ENCODE measurements at regions not wholly inside any gene's neighbourhood (a gene's known extent, or its start where the extent isn't known, plus 50 kb on each side); places are given as distances from the start of the nearest gene placed in this dataset.
A peak's percentile ranks its signal among the peaks of the same experiment; 100 is the strongest.

GRCh38 chr4:20629186-20630106 is 70.8 kb upstream of the PACRGL start:
- H3K27ac ChIP-seq, result no peak overlapping the region
- TF ChIP-seq CTCF (conservative IDR thresholded peaks at IDR 0.05), result no peak

GRCh38 chr4:20638825-20639224 is 61.4 kb upstream of the PACRGL start:
- peak overlapping the region; percentile 87 for H3K27ac ChIP-seq
- no peak for TF ChIP-seq CTCF (conservative IDR thresholded peaks at IDR 0.05)

- peak overlapping the region; percentile 87 for H3K27ac ChIP-seq
- no peak for TF ChIP-seq CTCF (conservative IDR thresholded peaks at IDR 0.05)
These were observed 60.9 kb upstream of the PACRGL start for GRCh38 chr4:20639346-20639745.

GRCh38 chr4:20640989-20641388 is 59.3 kb upstream of the PACRGL start:
- TF ChIP-seq CTCF (conservative IDR thresholded peaks at IDR 0.05), result no peak

GRCh38 chr4:20641976-20642375 is 58.3 kb upstream of the PACRGL start:
- H3K27ac ChIP-seq, result no peak overlapping the region
- TF ChIP-seq CTCF (conservative IDR thresholded peaks at IDR 0.05), result no peak

More at GRCh38 chr4:20640989-20641388, 59.3 kb upstream of the PACRGL start:
- H3K27ac ChIP-seq, result peak overlapping the region; percentile 87; the same call in 1 of the 2 replicates

GRCh38 chr4:20643631-20644030 is 56.6 kb upstream of the PACRGL start:
- no peak overlapping the region for H3K27ac ChIP-seq
- no peak for TF ChIP-seq CTCF (conservative IDR thresholded peaks at IDR 0.05)

GRCh38 chr4:20645236-20645635 is 55.0 kb upstream of the PACRGL start:
- TF ChIP-seq CTCF (conservative IDR thresholded peaks at IDR 0.05), result no peak

More at GRCh38 chr4:20645236-20645635, 55.0 kb upstream of the PACRGL start:
- H3K27ac ChIP-seq, result no peak overlapping the region

All from VCaP (cell line).